ENCODE measurements at regions not wholly inside any gene's neighbourhood (a gene's known extent, or its start where the extent isn't known, plus 50 kb on each side); places are given as distances from the start of the nearest gene placed in this dataset.

DNA sequence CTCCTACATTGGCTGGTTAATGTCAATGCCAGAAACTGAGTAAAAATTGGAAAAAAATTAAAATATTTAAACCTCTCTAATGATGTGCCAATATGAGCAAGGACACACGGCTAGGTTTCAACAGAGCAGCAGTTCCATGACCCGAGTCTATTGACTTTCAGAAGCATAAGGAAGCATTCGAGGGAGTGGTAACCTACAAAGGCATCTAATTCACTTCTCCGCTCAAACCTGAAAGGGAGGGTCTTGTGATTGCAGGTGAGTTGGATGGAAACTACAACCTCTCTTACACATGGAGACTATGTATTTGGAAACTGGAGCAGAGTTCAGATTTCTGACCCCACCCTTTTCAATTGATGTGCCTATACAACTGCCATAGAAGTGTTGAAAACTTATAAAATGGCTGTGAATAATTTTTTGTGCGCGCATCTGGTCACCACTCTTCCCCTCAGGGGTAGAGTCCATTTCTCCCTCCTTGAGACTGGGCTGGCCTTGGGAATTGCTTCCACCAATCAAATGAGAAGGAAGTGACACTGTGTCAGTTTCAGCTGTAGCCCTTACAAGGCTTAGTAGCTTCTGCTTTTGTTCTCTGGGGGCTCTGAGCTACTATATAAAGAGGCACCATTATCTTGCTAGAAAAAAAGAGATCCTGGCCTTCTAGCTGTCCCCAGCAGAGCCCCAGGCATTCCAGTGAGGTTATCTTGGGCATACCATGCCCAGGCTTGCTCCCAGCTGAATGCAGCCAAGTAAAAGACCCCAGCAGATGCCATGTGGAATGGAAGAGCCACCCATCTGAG lies 278.0 kb downstream of the EPHA4 start:
- TF ChIP-seq, protein P1, sequence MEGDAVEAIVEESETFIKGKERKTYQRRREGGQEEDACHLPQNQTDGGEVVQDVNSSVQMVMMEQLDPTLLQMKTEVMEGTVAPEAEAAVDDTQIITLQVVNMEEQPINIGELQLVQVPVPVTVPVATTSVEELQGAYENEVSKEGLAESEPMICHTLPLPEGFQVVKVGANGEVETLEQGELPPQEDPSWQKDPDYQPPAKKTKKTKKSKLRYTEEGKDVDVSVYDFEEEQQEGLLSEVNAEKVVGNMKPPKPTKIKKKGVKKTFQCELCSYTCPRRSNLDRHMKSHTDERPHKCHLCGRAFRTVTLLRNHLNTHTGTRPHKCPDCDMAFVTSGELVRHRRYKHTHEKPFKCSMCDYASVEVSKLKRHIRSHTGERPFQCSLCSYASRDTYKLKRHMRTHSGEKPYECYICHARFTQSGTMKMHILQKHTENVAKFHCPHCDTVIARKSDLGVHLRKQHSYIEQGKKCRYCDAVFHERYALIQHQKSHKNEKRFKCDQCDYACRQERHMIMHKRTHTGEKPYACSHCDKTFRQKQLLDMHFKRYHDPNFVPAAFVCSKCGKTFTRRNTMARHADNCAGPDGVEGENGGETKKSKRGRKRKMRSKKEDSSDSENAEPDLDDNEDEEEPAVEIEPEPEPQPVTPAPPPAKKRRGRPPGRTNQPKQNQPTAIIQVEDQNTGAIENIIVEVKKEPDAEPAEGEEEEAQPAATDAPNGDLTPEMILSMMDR (conservative IDR thresholded peaks at IDR 0.05; ENCODE audit: low read length) = no peak
- no peak for TF ChIP-seq EZH2phosphoT487 (IDR thresholded peaks at IDR 0.05; ENCODE audit: borderline replicate concordance)

Data from Loucy (cell line).